Astrocyte of the spinal cord (primary cell): ENCODE measurements at regions not wholly inside any gene's neighbourhood (a gene's known extent, or its start where the extent isn't known, plus 50 kb on each side); places are given as distances from the start of the nearest gene placed in this dataset.

Experiments
- DNase-seq: peaks from one replicate; pipeline ENCODE4 v3.0.0; 2011; ENCODE audit warnings: low read depth, low spot score
- H3K4me3 ChIP-seq: 2 replicates; pipeline ENCODE4 v1.5.1; 2011; ENCODE audit warnings: low read depth, mild to moderate bottlenecking, low read length, moderate library complexity
- in situ Hi-C: cut with HindIII; loops from 2 replicates; pipeline ENCODE4 v1.10.0; 2017; ENCODE audit warnings: low sequenced_read_pairs
- TF ChIP-seq, protein P1 (sequence below): IDR thresholded peaks from 2 replicates; pipeline ENCODE4 v1.5.1; 2012; ENCODE audit warnings: low read depth, mild to moderate bottlenecking, low read length, inconsistent platforms

DNA sequence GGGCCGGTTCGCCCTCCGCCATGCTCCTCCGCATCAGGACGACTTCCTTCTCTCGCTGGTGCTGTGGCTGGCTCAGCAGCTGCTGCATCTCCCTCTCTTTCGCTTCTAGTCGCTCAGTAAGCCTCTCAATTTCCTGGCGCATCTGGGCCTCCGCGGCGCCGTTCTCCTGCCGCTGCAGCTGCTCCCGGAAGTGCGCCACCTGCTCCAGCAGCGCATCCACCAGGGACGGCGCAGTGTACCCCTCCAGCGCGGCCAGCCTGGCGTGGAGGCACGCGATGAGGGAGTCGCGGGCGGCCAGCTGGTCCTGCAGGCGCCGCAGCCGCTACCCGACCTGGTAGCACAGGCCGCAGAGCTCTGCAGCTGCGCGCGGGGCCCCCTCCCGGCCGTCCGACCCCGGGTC lies 97.4 kb upstream of the MED14 start:
- TF ChIP-seq, protein P1, sequence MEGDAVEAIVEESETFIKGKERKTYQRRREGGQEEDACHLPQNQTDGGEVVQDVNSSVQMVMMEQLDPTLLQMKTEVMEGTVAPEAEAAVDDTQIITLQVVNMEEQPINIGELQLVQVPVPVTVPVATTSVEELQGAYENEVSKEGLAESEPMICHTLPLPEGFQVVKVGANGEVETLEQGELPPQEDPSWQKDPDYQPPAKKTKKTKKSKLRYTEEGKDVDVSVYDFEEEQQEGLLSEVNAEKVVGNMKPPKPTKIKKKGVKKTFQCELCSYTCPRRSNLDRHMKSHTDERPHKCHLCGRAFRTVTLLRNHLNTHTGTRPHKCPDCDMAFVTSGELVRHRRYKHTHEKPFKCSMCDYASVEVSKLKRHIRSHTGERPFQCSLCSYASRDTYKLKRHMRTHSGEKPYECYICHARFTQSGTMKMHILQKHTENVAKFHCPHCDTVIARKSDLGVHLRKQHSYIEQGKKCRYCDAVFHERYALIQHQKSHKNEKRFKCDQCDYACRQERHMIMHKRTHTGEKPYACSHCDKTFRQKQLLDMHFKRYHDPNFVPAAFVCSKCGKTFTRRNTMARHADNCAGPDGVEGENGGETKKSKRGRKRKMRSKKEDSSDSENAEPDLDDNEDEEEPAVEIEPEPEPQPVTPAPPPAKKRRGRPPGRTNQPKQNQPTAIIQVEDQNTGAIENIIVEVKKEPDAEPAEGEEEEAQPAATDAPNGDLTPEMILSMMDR = no peak
- DNase-seq = no peak
- in situ Hi-C loops = no loop called here

DNA sequence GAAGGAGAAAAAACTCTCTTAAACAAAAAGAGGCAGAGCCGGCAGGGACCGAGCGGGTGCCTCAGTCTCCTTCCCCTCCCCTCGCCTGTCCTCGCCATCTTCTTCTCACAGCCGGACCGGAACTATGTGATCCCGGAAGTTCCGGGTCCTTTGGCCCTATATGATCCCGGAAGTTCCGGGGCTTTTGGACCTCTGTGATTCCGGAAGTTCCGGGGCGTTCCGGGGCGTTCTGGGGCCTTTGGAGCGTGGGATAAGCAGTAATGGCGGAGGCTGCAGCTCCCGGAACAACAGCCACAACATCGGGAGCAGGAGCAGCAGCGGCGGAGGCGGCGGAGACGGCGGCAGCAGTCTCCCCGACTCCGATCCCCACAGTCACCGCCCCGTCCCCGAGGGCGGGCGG lies 98.9 kb upstream of the MED14 start:
- H3K4me3 ChIP-seq = no peak overlapping the region
- TF ChIP-seq, protein P1 = no peak
- in situ Hi-C loops = no loop called here
- no peak for DNase-seq

More for the DNA sequence above, 97.4 kb upstream of the MED14 start:
- H3K4me3 ChIP-seq = no peak overlapping the region

DNA sequence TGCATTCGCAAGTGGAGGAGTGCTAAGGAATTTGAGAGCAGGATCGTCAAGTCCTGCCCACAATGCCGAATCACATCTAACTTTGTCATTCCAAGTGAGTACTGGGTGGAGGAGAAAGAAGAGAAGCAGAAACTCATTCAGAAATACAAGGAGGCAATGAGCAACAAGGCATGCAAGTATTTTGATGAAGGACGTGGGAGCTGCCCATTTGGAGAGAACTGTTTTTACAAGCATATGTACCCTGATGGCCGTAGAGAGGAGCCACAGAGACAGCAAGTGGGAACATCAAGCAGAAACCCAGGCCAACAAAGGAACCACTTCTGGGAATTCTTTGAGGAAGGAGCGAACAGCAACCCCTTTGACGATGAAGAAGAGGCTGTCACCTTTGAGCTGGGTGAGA lies 100.2 kb upstream of the MED14 start:
- TF ChIP-seq, protein P1 = no peak
- DNase-seq = no peak
- in situ Hi-C loops = no loop called here

DNA sequence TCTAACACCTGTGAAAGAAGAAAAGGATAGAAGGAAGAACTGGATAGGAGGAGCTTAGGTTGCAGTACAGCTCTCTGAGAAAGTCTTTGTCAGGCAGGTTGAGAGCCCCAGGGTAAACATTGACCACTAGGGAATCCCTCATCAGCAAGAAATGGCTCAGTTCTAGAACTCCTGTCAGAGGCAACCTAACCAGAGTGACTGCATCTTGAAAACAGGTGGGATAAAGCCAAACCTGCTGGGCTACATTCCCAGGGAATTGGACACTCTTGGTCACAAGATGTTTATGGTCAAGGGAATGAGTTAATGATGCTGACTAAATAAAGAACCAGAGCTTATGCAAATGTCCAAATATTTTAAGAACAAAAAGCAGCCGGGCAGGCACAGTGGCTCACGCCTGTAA lies 108.3 kb upstream of the MED14 start:
- no peak for DNase-seq
- no peak overlapping the region for H3K4me3 ChIP-seq
- in situ Hi-C loops = no loop called here
- TF ChIP-seq, protein P1 = no peak

More for the DNA sequence above, 100.2 kb upstream of the MED14 start:
- no peak overlapping the region for H3K4me3 ChIP-seq

DNA sequence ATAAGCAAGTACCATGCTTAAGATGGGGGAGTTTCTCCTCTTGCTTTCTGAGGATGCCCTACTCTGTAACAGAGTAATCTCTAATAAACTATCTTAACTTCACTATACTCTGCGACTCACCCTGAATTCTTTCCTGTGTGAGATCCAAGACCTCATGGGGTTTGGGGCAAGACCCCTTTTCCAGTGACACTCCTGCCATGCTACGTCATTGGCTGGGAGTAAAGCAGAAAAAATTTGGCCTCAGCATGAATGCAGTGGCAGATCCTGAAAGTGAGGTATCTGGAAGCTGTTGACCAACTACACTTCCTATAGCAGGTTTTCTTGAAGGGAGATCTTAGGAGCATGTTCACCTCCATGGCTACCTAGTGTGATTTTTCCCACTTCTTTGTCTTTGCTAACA lies 109.1 kb upstream of the MED14 start:
- no peak overlapping the region for H3K4me3 ChIP-seq
- in situ Hi-C loops = no loop called here
- DNase-seq = peak; percentile 20
- TF ChIP-seq, protein P1 = no peak

DNA sequence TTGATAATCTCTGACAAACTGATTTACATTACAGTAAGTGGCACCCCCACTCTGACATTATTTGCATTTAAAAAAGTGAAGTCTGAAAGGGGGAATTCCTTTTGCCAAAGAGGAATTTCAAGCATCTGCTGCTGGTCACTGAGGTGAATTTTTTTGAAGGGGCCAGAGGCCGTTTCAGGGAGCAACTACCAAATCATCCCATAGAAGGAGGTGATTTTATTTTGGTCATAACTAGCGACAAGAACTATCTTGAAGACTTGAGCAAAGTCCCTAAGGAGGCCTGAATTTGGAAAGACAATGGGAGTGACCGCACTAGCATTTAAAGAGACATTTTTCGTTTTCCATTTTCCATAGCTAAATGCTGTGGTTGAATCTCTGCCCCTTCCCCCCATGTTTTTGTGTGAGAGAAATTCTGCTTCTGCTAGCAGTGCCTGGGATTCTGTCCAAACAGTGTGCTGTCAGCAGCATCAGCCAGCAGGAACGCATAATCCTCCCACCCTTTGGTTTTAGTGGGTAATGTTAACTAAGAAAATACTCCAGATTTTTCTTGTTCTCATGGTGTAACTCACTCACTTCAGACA lies 110.1 kb upstream of the MED14 start:
- H3K4me3 ChIP-seq = no peak overlapping the region
- peak; percentile 94 for DNase-seq
- in situ Hi-C loops = no loop called here

More for the DNA sequence above, 110.1 kb upstream of the MED14 start:
- TF ChIP-seq, protein P1 = no peak
